AG20443 (cell line): ENCODE measurements at regions not wholly inside any gene's neighbourhood (a gene's known extent, or its start where the extent isn't known, plus 50 kb on each side); places are given as distances from the start of the nearest gene placed in this dataset.
A peak's percentile ranks its signal among the peaks of the same experiment; 100 is the strongest.
"Not testable (repeated sequence)": the region's sequence is repeated elsewhere in the genome, so short reads cannot be mapped to it uniquely, and the experiment has no call there.

Source experiments
- DNase-seq: peaks from one replicate; pipeline ENCODE4 v3.0.0; 2012; ENCODE audit warnings: low spot score, mixed read lengths

DNA sequence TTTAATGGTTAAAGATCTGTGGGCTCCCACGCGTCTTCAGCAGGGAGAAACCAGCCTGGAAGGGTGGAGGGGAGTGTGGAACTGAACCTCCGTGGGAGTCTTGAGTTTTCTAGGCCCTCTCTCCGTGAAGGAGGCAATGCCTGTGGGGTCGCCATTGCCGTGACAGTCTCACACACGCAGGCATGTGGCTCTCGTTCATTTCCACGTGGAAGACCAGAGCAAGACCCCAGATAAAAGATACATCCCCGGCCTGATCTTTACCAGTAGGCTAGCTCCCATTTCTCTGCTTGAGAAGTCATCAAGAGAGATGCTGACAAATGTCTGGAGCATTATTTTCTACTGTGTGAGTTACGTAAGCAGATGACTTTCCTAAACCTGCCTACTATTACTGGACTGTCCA, 491.7 kb upstream of the LMO3 start:
- DNase-seq, result peak; percentile 8

DNA sequence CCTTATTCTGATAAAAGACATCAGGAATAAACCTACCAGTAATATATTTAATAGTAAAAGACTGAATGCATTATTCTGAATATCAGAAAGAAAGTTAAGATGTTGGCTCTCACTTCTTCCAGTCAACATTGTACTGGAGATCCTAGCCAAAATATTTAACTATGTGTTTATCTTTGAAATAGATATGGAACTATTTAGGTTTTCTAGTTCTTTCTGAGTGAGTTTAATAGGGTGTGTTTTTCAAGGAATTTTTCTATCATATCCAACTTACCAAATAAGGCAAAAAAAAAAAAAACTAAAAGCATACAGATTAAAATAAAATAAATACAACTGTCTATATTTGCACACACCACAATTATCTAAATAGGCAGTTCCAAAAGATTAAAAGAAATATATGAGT, 478.9 kb upstream of the LMO3 start:
- no peak for DNase-seq

DNA sequence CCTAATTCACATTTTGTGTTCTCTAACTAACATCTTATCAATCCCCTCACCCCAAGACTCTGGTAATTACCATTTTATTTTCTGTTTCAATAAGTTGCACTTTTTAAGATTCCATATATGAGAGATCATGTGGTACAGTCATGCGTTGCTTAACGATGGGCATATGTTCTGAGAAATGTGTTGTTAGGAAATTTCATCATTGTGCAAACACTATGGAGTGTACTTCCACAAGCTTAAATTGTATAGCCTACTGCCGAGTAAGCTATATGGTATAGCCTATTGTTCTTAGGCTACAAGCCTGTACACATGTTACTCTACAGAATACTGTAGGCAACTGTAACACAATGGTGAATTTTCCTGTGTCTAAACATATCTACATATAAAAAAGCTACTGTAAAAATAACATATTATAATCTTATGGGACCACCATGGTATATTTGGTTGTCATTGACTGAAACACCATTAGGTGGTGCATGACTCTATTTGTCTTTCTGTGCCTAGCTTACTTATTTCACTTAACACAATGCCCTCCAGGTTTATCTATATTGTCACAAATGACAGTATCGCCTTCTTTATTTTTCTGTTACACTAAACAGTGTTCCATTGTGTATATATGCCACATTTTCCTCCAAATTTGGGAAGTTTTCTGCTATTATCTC, 473.4 kb upstream of the LMO3 start:
- no peak for DNase-seq

DNA sequence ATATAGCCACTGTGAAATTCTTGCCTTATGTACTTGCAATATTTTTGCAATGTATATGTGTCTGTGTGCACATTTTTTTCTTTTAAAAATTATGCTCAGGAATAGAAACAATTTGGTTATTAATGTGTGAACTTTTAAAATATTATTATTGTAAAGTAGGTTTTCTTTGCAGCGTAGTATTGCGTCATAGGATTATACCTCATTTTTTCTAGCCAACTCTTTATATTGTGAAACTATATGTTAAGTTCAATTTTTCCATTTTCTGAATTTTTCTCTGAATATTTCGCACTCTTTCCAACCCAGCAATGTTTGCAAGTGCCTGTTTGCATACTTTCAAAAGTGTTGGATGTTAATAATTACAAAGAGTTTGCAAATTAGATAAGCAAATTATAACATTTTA, 471.6 kb upstream of the LMO3 start:
- no peak for DNase-seq

DNA sequence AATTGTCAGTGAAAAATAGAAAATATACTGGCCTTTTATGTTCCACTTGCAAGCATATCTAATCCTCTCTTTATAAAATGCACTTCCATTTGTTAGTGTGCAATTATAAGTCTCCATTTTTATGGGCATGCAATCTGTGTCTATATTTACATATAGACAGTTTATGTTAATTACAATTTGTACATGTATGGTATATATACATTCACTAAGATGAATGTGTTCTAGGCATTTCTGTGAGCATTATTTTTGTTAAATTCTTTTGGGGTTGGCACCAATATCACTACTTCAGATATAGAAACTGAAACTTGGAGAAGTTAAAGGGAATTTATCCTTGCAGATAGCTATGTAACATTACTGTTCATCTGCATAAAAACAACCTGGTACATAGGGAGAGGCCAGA, 470.8 kb upstream of the LMO3 start:
- DNase-seq, result no peak

DNA sequence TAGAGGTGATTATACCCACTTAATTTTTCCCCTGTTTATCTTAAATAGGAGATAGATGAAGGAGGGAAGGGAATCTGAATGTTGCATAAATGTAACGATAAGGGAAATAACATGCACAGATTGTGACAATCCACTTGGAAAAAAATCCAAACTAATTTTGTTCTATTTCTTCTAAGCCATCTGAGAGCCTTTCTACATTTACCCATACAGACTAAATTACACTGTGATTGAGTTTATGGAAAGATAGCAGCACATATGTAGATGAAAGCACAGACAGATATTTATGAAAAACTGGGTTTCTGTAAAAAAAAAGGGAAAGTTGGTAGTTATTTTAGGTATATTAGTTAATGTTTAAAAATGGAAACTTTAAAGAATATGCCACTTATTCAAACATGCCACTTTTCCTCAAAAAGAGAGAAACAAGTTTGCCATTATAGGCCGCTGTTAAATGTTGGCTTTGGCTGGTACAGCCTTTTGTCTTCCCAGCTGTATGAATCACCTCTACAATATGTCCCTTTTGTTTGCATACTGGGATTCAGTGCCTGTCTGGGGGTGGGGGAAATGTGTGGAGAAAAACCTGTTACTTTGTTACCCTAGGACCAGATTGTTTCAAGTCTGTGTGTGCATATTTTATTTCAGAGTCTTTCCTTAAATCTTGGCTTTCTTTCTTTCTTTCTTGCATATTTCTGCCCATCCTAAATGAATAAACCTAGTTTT, 470.2 kb upstream of the LMO3 start:
- DNase-seq, result no peak

DNA sequence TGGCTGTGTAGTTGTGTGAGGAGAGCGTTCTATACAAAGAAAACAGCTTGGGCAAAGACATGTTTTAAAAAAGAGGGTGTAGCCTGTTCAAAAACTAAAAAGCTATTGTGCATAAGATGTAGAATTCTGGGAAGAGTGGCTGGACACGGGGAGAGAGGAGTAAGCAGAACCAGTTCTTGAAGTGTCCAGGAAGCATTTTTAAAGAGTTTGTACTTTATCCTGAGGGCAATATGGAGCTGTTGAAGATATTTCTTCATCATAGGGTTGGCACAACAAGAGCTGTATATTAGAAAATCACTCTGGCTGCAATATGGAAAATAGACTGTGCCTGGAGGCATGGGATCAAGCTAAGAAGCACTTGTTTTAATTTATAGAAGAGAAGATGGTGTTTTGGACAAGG, 458.9 kb upstream of the LMO3 start:
- DNase-seq, result no peak

DNA sequence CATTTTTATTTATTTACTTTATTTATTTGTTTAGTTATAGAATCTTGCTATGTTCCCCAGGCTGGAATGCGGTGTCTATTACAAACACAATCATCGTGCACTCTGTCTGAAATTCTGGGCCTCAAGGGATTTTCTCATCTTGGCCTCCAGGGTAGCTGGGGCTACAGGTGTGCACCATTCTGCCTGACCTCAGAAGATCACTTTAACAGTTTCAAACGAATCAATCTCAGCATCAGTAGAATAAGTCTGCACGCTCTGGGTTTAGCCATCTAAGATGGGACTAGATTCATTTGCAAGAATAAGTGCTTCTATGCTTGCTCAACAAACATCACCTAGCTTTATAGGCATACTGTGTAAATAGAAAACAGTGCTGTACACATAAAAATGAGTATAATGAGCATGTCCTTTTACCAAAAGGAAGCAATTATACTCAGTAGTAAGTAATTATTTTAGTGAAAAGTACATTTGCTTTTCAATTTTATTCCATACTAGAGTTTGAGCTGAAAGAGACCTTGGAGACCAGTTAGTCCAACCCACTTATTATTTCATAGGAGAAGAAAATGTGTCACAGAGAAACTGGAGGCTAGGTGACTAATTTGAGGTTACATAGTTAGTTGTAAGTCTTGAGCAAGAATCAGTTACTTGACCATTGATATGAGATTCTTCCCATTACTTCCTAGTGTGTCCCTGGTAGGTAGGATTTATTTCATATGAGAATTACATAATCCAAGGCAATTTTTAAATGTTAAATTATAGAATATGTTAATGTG, 456.5 kb upstream of the LMO3 start:
- no peak for DNase-seq

DNA sequence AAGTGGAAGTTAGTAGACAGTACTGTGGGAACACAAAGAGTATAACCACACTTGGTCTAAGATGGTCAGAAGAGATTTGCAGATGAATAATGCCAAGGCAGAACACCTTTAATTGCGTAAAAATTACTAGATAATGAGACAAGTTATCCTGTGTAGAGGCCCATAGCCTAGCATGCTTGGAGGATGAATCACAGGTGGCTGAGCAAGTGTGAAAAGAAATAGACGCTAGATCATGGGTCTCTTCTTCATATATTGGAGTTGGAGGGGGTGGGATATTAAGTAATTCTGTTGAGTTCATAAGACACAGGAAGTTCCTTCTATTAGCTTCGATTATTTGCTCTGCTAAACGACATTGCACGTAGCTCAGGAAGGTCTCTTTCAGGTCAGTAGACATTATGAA, 454.3 kb upstream of the LMO3 start:
- DNase-seq, result no peak

DNA sequence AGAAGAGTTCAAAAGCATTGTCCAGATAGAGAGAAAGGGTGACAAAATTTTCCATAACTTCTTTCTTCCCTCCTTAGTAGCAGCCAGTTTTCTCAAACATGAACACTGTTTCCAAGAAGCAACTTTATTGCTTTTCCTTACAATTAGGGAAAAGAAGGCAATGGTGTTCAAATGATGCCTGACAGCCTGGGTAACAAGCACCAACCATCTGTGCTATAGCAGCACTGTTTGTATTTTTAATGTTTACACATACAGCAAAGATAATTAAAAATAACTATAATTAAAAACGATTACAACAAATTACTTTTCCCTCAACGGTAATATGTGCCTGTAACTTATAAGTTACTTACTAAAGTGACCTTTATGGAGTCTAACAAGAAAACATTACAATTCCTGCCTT, 450.6 kb upstream of the LMO3 start:
- no peak for DNase-seq

DNA sequence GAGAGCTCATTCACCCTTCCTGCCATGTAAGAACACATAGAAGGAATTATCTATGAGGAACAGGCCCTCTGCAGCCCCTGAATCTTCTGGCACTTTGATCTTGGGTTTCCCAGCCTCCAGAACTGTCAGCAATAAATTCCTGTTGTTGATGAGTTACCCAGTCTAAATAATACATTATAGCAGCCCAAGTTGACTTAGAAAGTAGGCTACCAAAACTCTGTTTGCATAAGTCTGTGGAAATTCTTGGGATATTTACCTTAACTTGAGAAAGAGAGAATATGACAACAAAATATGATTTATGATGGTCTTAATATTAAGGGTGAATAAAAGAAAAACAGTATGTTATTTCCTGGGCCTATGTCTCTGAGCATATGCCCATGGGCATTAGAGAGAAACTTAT, 433.0 kb upstream of the LMO3 start:
- no peak for DNase-seq

DNA sequence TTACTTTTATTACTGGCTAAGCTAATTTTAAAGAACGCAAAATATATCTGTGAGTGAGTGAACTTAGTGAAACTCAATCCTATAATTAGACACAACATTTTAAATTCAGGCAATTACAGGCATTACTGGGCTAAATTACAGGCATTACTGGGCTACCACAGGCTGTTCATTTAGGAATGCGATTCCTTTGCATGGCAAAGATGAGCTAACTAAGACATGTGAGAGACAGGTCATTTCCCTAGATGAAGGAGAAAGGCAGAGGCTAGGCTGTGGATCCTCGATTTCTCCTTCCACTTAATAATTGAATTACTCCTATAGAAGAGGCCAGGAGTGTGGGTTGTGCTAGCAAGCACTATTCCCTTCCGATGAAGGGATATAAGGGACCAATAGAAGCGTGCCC, 429.4 kb upstream of the LMO3 start:
- DNase-seq, result no peak

DNA sequence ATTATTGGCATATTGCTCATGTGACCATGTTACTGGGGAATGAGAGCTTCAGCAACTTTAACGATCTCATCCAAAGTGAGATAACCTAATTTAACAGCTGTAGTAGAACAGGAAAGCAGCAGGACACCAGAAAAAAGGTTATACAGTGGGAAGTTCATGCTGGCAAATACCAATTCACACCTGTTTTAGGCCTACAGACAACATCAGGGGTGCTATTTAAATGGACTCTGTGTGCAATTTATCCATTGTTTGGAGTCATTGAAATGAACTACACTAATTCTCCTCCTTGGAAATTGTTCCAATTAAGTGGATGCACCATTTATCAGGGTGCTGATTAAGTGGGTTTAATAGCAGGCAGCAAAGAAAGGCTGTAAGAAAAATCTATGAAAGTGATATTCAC, 424.4 kb upstream of the LMO3 start:
- DNase-seq, result no peak

DNA sequence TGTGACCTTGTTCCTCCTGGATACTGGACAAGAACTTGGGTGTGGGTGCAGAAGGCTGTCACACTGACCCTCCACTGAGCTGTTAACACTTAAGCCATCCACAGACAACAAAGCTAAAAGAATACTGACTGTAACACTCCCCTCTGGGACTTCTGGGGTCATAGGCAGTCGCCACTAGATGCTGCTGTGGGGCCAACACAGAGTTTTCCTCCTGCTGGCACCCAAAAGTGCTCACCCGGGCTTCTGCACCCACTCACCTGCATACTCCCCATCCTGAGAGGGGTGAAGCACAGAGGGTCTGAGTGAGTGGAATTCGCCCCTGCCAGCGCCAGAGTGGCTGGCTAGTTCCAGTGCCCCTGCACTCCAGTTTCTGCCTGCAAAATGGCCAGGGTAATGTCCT, 422.4 kb upstream of the LMO3 start:
- DNase-seq, result no peak

DNA sequence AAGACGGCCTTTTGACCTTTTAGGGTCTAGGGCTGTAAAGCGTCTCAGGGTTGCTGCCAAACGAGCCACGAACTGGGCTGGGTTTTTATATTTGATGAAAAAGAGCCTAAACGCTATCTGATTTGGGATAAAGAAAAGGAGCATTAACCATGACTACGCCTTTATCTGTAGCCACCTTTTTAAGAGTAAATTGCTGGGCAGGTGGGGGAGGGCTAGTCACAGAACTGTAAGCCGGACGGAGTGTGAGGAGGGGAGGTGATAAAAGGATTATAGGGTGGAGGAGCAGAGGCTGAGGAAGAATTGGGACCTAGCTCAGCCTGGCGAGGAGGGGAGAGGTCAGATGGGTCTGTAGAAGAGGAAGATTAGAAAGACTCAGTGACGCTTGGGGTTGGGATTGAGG, 419.5 kb upstream of the LMO3 start:
- DNase-seq, result not testable (repeated sequence)

DNA sequence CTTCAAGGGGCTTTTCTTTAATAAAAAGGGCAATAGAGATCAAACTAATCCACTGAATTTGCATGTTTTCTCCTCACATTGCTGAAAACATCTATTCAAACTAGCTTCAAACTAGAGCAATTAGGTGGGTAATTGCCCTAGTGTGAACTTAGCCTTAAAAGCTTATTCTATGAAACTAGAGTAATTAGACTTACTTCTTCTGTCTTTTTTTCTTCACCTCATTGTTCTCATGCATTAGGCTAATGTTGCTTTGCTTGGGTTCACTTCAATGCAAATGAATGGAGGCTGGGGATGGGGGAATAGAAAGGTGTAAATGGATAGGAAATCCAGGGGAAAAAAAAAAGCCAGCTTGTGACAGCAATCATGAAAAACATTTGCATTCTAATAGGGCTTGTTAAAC, 414.8 kb upstream of the LMO3 start:
- DNase-seq, result no peak

DNA sequence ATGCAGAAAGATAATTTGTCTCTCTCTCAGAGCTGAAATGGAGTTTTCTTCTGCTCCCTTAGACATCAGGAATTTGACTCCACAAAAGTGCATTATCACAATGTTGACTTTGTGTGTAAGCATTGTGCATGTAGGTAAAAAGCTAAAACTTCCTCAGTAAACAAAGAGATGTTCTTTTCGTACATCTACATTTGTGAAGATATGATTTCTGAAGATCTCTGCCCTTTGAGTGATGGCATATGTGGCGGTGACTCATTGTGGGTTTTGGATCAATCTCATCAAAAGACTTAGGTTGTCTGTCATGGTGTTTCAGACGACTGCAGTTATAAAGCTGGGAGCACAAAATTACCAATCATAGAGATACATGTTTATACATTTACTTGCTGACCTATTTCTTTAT, 411.4 kb upstream of the LMO3 start:
- no peak for DNase-seq

DNA sequence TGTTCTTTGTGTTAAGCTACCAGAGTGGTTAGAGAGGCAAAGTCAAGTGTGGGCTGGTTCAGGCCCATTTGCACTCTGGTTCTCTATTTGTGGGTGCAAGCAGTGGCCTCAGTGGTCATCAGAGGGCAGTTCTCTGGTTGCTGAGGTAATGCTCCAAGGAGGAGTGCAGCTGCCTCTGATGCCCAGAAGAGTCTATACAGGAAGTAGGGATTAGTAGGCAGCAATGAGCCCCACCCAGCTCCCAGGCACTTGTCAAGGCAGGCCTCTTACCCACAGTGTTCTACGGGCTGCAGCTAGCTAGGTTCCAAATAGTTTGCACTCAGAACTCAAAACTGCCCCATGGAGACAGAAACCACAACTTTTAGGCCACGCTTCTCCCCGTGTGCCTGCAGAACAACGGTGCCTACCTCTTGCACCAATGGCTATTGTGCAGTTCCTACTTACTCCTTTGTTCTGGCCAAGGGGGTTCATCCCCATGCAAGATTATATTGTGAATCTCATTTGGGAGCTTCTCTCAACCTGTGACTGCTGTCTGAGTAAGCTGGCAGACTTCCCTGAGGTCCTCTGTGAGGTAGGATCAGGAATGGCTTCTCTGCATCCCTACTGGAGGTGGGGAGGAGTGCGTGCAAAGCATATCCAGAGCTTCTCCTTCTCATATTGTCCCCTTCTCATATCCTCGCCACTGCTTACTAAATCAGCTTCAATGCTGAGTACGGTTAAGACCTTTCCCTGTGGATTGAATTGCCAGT, 410.3 kb upstream of the LMO3 start:
- DNase-seq, result no peak

DNA sequence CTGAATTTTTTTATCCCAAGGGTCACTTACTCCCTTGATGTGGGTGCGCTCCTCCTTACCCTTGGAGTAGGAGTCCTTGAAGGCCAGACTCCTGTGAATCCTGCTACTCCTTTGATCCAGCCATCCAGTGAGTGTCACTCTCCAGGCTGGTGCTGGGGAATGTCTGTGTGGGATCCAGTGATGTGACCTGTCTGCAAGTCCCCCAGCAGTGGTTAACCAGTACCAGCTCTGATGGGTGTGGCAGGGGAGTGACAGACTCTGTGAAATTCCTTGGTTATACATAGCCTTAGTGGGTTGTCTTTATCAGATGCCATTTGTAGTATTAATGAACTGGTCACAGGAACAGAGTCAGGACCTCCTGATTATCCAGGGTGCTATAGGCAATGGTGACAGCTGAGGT, 409.5 kb upstream of the LMO3 start:
- DNase-seq, result no peak

DNA sequence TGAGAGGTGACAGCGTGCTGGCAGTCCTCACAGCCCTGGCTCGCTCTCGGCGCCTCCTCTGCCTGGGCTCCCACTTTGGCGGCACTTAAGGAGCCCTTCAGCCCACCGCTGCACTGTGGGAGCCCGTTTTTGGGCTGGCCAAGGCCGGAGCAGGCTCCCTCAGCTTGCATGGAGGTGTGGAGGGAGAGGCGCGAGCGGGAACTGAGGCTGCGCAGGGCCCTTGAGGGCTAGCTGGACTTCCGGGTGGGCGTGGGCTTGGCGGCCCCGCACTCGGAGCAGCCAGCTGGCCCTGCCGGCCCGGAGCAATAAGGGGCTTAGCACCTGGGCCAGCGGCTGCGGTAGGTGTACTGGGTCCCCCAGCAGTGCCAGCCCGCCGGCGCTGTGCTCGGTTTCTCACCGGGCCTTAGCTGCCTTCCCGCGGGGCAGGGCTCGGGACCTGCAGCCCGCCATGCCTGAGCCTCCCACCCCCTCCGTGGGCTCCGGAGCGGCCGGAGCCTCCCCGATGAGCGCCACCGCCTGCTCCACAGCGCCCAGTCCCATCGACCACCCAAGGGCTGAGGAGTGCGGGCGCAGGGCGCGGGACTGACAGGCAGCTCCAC, 401.6 kb upstream of the LMO3 start:
- DNase-seq, result not testable (repeated sequence)

DNA sequence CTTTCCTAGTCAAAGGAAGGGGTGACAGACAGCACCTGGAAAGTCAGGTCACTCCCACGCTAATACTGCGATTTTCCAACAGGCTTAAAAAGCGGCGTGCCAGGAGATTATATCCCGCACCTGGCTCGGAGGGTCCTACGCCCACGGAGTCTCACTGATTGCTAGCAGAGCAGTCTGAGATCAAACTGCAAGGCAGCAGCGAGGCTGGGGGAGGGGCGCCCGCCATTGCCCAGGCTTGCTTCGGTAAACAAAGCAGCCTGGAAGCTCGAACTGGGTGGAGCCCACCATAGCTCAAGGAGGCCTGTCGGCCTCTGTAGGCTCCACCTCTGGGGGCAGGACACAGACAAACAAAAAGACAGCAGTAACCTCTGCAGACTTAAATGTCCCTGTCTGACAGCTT, 392.6 kb upstream of the LMO3 start:
- not testable (repeated sequence) for DNase-seq

DNA sequence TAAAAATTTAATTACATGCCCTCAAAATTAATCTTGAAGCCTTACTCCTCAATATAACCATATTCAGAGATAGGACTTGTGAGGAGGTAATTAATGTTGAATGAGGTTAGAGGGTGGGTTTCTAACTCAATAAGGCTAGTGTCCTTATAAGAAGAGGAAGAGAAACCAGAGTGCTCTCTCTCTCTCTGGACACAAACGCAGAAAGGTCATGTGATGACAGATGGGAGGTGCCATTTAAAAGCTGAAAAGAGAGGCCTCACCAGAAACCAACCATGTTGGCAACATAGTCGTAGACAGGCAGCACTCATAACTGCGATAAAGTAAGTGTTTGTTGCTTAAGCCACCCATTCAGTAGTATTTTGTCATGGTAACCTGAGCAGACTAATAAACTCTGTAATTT, 378.5 kb upstream of the LMO3 start:
- no peak for DNase-seq
